ENCODE measurements at regions not wholly inside any gene's neighbourhood (a gene's known extent, or its start where the extent isn't known, plus 50 kb on each side); places are given as distances from the start of the nearest gene placed in this dataset.

DNA sequence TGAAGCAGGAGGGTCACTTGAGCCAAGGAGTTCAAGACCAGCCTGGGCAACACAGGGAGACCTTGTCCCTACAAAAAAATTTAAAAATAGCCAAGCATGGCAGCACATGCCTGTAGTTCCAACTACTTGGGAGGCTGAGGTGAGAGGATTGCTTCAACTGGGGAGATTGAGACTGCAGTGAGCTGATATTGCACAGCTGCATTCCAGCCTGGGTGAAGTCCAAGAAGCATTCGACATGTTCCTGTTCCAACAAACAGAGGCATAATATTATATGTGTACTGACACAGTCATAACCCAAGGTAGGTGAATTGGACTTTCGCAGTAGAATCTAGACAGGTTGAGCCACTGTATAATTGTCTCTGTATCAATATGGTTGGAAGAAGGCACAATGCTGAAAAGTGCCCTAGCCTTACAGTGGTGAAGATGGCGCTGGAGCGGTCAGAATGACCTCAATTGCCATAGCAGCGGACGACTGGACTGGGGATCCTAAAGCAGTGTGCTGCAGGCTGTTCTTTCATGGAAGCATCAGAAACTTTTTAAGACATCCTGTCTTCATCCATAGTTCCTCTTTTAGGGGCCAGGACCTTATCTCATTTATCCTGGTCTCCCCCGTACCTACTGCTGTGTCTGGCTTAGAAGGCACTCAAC, 112.0 kb upstream of the CLDN10 start (continued):
- TF ChIP-seq, protein P1, sequence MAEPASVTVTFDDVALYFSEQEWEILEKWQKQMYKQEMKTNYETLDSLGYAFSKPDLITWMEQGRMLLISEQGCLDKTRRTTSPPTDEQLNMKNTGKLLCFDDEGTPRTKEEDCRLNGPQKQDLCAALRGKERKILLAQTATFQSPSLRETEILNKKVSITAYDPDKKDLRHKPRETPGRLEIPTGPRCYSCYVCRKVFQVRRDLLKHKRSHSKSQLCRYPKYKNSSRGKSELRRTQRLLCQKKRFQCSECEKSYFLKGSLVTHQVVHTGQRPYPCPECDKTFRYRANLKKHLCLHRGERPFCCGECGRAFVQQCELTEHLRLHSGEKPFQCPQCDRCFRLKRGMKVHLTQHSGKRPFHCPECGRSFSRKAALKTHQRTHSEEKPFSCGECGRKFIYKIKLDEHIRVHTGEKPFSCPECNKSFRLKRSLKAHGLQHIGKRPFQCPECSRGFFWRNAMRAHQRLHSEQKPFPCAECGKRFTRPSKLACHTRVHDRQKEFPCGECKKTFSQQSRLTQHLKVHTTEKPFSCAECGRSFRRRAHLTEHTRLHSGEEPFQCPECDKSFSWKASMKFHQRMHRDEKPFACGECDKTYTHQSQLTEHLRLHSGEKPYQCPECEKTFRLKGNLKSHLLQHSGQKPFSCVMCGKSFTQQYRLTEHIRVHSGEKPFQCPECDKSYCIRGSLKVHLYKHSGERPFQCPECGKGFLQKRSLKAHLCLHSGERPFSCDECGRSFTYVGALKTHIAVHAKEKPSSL (CRISPR knock-in tag; conservative IDR thresholded peaks at IDR 0.05), result no peak
- TF ChIP-seq KAT7 (CRISPR knock-in tag; IDR thresholded peaks at IDR 0.05; ENCODE audit: borderline replicate concordance), result no peak

DNA sequence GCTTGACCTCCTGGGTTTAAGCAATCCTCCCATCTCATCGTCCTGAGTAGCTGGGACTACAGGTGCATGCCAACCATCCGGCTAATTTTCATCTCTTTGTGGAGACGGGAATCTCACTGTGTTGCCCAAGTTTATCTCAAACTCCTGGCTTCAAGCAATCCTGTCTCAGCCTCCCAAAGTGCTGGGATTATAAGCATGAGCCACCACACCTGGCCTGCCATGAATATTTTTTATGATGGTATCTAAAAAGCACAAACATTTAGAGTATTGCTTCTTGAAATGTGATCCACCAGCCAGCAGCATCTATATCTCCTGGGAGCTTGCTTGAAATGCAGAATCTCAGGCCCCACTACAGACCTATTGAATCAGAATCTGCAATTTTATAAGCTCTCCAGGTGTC, 111.2 kb upstream of the CLDN10 start:
- ATAC-seq (no peak), DNase-seq (ENCODE audit: low spot score) (no peak)
- ChIA-PET CTCF (interaction anchor here (1.0 kb wide), 1 partner anchor 392 kb away, joined by 3 read pairs; no protein-coding TSS in a partner anchor), POLR2A (no interaction called here)
- no peaks in the 10 kb centered on the region; the same call in 1 of the 2 replicates for H3K4me1 Mint-ChIP-seq
- TF ChIP-seq, protein P2, sequence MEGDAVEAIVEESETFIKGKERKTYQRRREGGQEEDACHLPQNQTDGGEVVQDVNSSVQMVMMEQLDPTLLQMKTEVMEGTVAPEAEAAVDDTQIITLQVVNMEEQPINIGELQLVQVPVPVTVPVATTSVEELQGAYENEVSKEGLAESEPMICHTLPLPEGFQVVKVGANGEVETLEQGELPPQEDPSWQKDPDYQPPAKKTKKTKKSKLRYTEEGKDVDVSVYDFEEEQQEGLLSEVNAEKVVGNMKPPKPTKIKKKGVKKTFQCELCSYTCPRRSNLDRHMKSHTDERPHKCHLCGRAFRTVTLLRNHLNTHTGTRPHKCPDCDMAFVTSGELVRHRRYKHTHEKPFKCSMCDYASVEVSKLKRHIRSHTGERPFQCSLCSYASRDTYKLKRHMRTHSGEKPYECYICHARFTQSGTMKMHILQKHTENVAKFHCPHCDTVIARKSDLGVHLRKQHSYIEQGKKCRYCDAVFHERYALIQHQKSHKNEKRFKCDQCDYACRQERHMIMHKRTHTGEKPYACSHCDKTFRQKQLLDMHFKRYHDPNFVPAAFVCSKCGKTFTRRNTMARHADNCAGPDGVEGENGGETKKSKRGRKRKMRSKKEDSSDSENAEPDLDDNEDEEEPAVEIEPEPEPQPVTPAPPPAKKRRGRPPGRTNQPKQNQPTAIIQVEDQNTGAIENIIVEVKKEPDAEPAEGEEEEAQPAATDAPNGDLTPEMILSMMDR (IDR thresholded peaks at IDR 0.05), result no peak
- no peak for TF ChIP-seq PRRX2 (CRISPR knock-in tag; IDR thresholded peaks at IDR 0.05)
- TF ChIP-seq, protein P3, sequence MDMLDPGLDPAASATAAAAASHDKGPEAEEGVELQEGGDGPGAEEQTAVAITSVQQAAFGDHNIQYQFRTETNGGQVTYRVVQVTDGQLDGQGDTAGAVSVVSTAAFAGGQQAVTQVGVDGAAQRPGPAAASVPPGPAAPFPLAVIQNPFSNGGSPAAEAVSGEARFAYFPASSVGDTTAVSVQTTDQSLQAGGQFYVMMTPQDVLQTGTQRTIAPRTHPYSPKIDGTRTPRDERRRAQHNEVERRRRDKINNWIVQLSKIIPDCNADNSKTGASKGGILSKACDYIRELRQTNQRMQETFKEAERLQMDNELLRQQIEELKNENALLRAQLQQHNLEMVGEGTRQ (CRISPR knock-in tag; IDR thresholded peaks at IDR 0.05), result no peak
- TF ChIP-seq TCF7 (CRISPR knock-in tag; IDR thresholded peaks at IDR 0.05; ENCODE audit: low read depth), result no peak
- TF ChIP-seq, protein P4, sequence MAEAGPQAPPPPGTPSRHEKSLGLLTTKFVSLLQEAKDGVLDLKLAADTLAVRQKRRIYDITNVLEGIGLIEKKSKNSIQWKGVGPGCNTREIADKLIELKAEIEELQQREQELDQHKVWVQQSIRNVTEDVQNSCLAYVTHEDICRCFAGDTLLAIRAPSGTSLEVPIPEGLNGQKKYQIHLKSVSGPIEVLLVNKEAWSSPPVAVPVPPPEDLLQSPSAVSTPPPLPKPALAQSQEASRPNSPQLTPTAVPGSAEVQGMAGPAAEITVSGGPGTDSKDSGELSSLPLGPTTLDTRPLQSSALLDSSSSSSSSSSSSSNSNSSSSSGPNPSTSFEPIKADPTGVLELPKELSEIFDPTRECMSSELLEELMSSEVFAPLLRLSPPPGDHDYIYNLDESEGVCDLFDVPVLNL (CRISPR knock-in tag; IDR thresholded peaks at IDR 0.05; ENCODE audit: borderline replicate concordance, low read depth), result no peak
- TF ChIP-seq, protein P5, sequence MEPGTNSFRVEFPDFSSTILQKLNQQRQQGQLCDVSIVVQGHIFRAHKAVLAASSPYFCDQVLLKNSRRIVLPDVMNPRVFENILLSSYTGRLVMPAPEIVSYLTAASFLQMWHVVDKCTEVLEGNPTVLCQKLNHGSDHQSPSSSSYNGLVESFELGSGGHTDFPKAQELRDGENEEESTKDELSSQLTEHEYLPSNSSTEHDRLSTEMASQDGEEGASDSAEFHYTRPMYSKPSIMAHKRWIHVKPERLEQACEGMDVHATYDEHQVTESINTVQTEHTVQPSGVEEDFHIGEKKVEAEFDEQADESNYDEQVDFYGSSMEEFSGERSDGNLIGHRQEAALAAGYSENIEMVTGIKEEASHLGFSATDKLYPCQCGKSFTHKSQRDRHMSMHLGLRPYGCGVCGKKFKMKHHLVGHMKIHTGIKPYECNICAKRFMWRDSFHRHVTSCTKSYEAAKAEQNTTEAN (CRISPR knock-in tag; IDR thresholded peaks at IDR 0.05), result no peak
- TF ChIP-seq, protein P6, sequence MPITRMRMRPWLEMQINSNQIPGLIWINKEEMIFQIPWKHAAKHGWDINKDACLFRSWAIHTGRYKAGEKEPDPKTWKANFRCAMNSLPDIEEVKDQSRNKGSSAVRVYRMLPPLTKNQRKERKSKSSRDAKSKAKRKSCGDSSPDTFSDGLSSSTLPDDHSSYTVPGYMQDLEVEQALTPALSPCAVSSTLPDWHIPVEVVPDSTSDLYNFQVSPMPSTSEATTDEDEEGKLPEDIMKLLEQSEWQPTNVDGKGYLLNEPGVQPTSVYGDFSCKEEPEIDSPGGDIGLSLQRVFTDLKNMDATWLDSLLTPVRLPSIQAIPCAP (CRISPR knock-in tag; IDR thresholded peaks at IDR 0.05), result no peak
- no peaks in the 10 kb centered on the region for H3K9me3 Mint-ChIP-seq
- no peak overlapping the region for H3K27ac Mint-ChIP-seq
- H3K4me3 Mint-ChIP-seq, result no peak overlapping the region
- no peaks in the 10 kb centered on the region for H3K36me3 Mint-ChIP-seq
- no peaks in the 10 kb centered on the region; the same call in none of the 2 replicates for H3K27me3 Mint-ChIP-seq (ENCODE audit: low read depth)

DNA sequence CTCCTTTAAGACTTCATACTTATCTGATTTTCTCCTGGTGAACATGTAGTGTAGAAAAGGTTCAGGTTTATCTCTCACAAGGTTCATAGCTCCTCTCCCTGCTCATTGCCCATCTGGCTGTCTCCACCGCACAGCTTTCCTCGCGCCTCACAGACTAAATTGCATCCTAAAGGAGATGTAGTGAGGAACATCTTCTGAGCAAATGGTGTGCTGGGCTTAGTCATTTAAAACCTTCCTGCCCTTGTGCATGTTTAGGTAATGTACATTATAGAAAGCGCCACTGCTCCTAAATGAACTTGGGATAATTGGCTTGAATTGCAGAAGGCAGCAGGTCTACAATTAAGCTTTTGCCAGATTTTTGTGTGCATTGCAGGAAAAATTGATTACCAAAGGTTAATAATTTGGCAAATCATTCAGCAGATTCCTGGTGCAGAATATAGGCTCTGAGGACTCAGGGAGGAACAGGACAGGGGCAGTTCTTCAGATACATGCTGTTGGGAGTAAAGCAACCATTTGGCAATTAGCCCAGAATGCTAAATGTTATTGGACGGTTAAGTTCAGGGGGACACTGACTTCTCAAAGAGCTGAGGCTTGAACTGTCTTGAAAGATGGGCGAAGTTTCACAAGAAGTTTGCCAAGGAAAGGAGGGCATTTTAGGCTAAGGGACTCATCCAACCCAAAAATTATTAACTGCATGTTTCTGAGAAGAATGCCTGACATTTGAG, 108.4 kb upstream of the CLDN10 start:
- no peaks in the 10 kb centered on the region; the same call in none of the 2 replicates for H3K27me3 Mint-ChIP-seq (ENCODE audit: low read depth)
- H3K36me3 Mint-ChIP-seq, result no peaks in the 10 kb centered on the region
- H3K4me1 Mint-ChIP-seq, result peaks cover 11% of the 10 kb centered on the region
- no peak overlapping the region for H3K27ac Mint-ChIP-seq
- ATAC-seq, result no peak
- no peaks in the 10 kb centered on the region for H3K9me3 Mint-ChIP-seq
- no peak for DNase-seq (ENCODE audit: low spot score)
- ChIA-PET POLR2A (interaction anchor here (0.6 kb wide), 1 partner anchor 13 kb away, joined by 4 read pairs; no protein-coding TSS in a partner anchor), CTCF (interaction anchor here (0.6 to 2.2 kb wide), 2 partner anchors 40 to 217 kb away, joined by 3 to 4 read pairs; no protein-coding TSS in a partner anchor)
- no peak overlapping the region for H3K4me3 Mint-ChIP-seq
- TF ChIP-seq ZNF219 (CRISPR knock-in tag; IDR thresholded peaks at IDR 0.05; ENCODE audit: borderline replicate concordance) (no peak), FOXK1 (CRISPR knock-in tag; IDR thresholded peaks at IDR 0.05) (no peak), NFATC4 (CRISPR knock-in tag; IDR thresholded peaks at IDR 0.05) (no peak), ZNF121 (CRISPR knock-in tag; IDR thresholded peaks at IDR 0.05) (no peak), CREB1 (CRISPR knock-in tag; IDR thresholded peaks at IDR 0.05) (no peak), CREM (CRISPR knock-in tag; IDR thresholded peaks at IDR 0.05) (no peak), OVOL2 (CRISPR knock-in tag; IDR thresholded peaks at IDR 0.05; ENCODE audit: borderline replicate concordance) (no peak)
- TF ChIP-seq, protein P6 (CRISPR knock-in tag; IDR thresholded peaks at IDR 0.05), result no peak
- TF ChIP-seq, protein P7, sequence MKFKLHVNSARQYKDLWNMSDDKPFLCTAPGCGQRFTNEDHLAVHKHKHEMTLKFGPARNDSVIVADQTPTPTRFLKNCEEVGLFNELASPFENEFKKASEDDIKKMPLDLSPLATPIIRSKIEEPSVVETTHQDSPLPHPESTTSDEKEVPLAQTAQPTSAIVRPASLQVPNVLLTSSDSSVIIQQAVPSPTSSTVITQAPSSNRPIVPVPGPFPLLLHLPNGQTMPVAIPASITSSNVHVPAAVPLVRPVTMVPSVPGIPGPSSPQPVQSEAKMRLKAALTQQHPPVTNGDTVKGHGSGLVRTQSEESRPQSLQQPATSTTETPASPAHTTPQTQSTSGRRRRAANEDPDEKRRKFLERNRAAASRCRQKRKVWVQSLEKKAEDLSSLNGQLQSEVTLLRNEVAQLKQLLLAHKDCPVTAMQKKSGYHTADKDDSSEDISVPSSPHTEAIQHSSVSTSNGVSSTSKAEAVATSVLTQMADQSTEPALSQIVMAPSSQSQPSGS (CRISPR knock-in tag; IDR thresholded peaks at IDR 0.05; ENCODE audit: borderline replicate concordance, low read depth), result no peak
- TF ChIP-seq, protein P2 (IDR thresholded peaks at IDR 0.05), result no peak
